Keratinocyte (primary cell): ENCODE measurements at regions not wholly inside any gene's neighbourhood (a gene's known extent, or its start where the extent isn't known, plus 50 kb on each side); places are given as distances from the start of the nearest gene placed in this dataset.

Experiments
- DNase-seq: peaks from one replicate; pipeline ENCODE4 v3.0.0-alpha.2; 2011; ENCODE audit warnings: low read depth, missing footprints, low spot score
- FAIRE-seq: peaks from 2 replicates; lab custom pipeline; 2011; peaks lifted over from hg19 to GRCh38; lab: Jason Lieb, UNC
- H2AFZ ChIP-seq: 2 replicates; pipeline ENCODE4 v1.6.0; 2012; ENCODE audit warnings: low read length, control low read depth, inconsistent platforms; ENCODE audit not compliant: control insufficient read depth
- H3K27ac ChIP-seq: 2 replicates; pipeline ENCODE4 v1.5.1; 2011; ENCODE audit warnings: low read length; ENCODE audit not compliant: control insufficient read depth, insufficient read depth
- H3K27me3 ChIP-seq: 3 replicates; pipeline ENCODE4 v1.6.0; 2011; ENCODE audit warnings: low read length; ENCODE audit not compliant: control insufficient read depth, insufficient read depth; ENCODE audit errors: extremely low read depth
- H3K36me3 ChIP-seq, 2 experiments: 2 replicates in 1 of 2; 3 replicates in 1 of 2; pipeline ENCODE4 v1.5.1; 2011; ENCODE audit warnings: low read length in 2 of 2, mild to moderate bottlenecking in 1 of 2; ENCODE audit not compliant: control insufficient read depth in 2 of 2, insufficient read depth in 2 of 2; ENCODE audit errors: extremely low read depth in 1 of 2
- H3K4me1 ChIP-seq: 3 replicates; pipeline ENCODE4 v1.5.1; 2011; ENCODE audit warnings: low read length; ENCODE audit not compliant: control insufficient read depth, insufficient read depth; ENCODE audit errors: extremely low read depth
- H3K4me2 ChIP-seq: 3 replicates; pipeline ENCODE4 v1.6.0; 2011; ENCODE audit warnings: low read depth, low read length; ENCODE audit not compliant: control insufficient read depth, insufficient read depth; ENCODE audit errors: extremely low read depth
- H3K4me3 ChIP-seq, 3 experiments: fragments of 200-600 bp in 1 of 3; sonication (generic) in 1 of 3; 2 replicates in 2 of 3; 3 replicates in 1 of 3; pipeline ENCODE4 v1.5.1; 2011 to 2016; ENCODE audit warnings: low read length in 3 of 3, mild to moderate bottlenecking in 3 of 3, control low read depth in 2 of 3, inconsistent platforms in 1 of 3, low read depth in 1 of 3, mixed read lengths in 1 of 3, mixed run types in 1 of 3, moderate library complexity in 1 of 3; ENCODE audit not compliant: control insufficient read depth in 2 of 3, insufficient read depth in 2 of 3; ENCODE audit errors: extremely low read depth in 1 of 3
- H3K79me2 ChIP-seq: 2 replicates; pipeline ENCODE4 v1.6.0; 2012; ENCODE audit warnings: low read length; ENCODE audit not compliant: control insufficient read depth, insufficient read depth
- H3K9ac ChIP-seq: 3 replicates; pipeline ENCODE4 v1.6.0; 2011; ENCODE audit warnings: low read length; ENCODE audit not compliant: control insufficient read depth, insufficient read depth; ENCODE audit errors: extremely low read depth
- H3K9me1 ChIP-seq: 3 replicates; pipeline ENCODE4 v1.6.0; 2011; ENCODE audit warnings: low read length; ENCODE audit not compliant: control insufficient read depth, insufficient read depth; ENCODE audit errors: extremely low read depth
- H3K9me3 ChIP-seq: 2 replicates; pipeline ENCODE4 v1.5.1; 2012; ENCODE audit warnings: low read depth, low read length; ENCODE audit not compliant: control insufficient read depth
- H4K20me1 ChIP-seq: 3 replicates; pipeline ENCODE4 v1.6.0; 2011; ENCODE audit warnings: low read length; ENCODE audit not compliant: control insufficient read depth, insufficient read depth; ENCODE audit errors: extremely low read depth
- CTCF ChIP-seq, 3 experiments: IDR thresholded peaks in 1 of 3; conservative IDR thresholded peaks in 1 of 3; optimal IDR thresholded peaks in 1 of 3; 2 replicates in 2 of 3; 3 replicates in 1 of 3; pipeline versions ENCODE3 to v1.5.1; 2011; ENCODE audit warnings: low read length in 3 of 3, mild to moderate bottlenecking in 3 of 3, moderate library complexity in 2 of 3, control low read depth in 1 of 3, inconsistent platforms in 1 of 3; ENCODE audit not compliant: insufficient read depth in 2 of 3; ENCODE audit errors: extremely low read depth in 1 of 3
- EZH2 ChIP-seq: IDR thresholded peaks from one replicate; pipeline ENCODE4 v1.6.1; 2012; ENCODE audit warnings: inconsistent platforms, mild to moderate bottlenecking, low read length, moderate library complexity
- dilution Hi-C: fragments of 300-500 bp; cut with MboI; formaldehyde crosslinking; loops from one replicate; pipeline ENCODE4 v1.7.0; 2020; ENCODE audit warnings: low sequenced_read_pairs; ENCODE audit not compliant: extremely low pct_ligation_motif_present

GRCh38 chr11:69953356-69953755 is 124.8 kb upstream of the ANO1 start:
- H3K27me3 ChIP-seq: peaks cover 8% of the 10 kb centered on the region
- no peak overlapping the region for H3K27ac ChIP-seq
- H3K9me3 ChIP-seq: no peaks in the 10 kb centered on the region
- no peaks in the 10 kb centered on the region for H4K20me1 ChIP-seq
- H3K79me2 ChIP-seq: no peaks in the 10 kb centered on the region
- no peak overlapping the region for H3K9ac ChIP-seq
- FAIRE-seq (no peak), DNase-seq (no peak)
- dilution Hi-C loops: no loop called here
- TF ChIP-seq EZH2 (no peak), CTCF (optimal IDR thresholded peaks at IDR 0.05 in 1 of 3, IDR thresholded peaks at IDR 0.05 in 1 of 3, conservative IDR thresholded peaks at IDR 0.05 in 1 of 3; ENCODE audit: extremely low read depth in 1 of 3, insufficient read depth in 2 of 3, low read length in 3 of 3) (no peak)
- no peaks in the 10 kb centered on the region for H3K36me3 ChIP-seq
- H2AFZ ChIP-seq: no peak overlapping the region
- H3K9me1 ChIP-seq: no peaks in the 10 kb centered on the region
- H3K4me1 ChIP-seq: peaks cover 20% of the 10 kb centered on the region
- no peak overlapping the region for H3K4me2 ChIP-seq
- H3K4me3 ChIP-seq: no peak overlapping the region

- Histone ChIP-seq H3K36me3 (no peaks in the 10 kb centered on the region), H2AFZ (no peak overlapping the region), H3K4me2 (no peak overlapping the region), H3K9ac (no peak overlapping the region), H3K4me3 (no peak overlapping the region), H3K9me1 (no peaks in the 10 kb centered on the region), H3K4me1 (peaks cover 6% of the 10 kb centered on the region), H3K27me3 (peaks cover 8% of the 10 kb centered on the region), H3K9me3 (peaks cover 5% of the 10 kb centered on the region), H3K27ac (no peak overlapping the region), H3K79me2 (no peaks in the 10 kb centered on the region), H4K20me1 (no peaks in the 10 kb centered on the region)
- no peak for DNase-seq
- dilution Hi-C loops: no loop called here
- no peak for FAIRE-seq
- TF ChIP-seq EZH2: no peak
- no peak for TF ChIP-seq CTCF (optimal IDR thresholded peaks at IDR 0.05 in 1 of 3, IDR thresholded peaks at IDR 0.05 in 1 of 3, conservative IDR thresholded peaks at IDR 0.05 in 1 of 3; ENCODE audit: extremely low read depth in 1 of 3, insufficient read depth in 2 of 3, low read length in 3 of 3)
These were observed 123.4 kb upstream of the ANO1 start for GRCh38 chr11:69954756-69955155.
